COLO829 (cell line): ENCODE measurements at regions not wholly inside any gene's neighbourhood (a gene's known extent, or its start where the extent isn't known, plus 50 kb on each side); places are given as distances from the start of the nearest gene placed in this dataset.
A peak's percentile ranks its signal among the peaks of the same experiment; 100 is the strongest.

Experiments
- DNase-seq: peaks from one replicate; pipeline ENCODE4 v3.0.0; 2012; ENCODE audit warnings: low spot score

DNA sequence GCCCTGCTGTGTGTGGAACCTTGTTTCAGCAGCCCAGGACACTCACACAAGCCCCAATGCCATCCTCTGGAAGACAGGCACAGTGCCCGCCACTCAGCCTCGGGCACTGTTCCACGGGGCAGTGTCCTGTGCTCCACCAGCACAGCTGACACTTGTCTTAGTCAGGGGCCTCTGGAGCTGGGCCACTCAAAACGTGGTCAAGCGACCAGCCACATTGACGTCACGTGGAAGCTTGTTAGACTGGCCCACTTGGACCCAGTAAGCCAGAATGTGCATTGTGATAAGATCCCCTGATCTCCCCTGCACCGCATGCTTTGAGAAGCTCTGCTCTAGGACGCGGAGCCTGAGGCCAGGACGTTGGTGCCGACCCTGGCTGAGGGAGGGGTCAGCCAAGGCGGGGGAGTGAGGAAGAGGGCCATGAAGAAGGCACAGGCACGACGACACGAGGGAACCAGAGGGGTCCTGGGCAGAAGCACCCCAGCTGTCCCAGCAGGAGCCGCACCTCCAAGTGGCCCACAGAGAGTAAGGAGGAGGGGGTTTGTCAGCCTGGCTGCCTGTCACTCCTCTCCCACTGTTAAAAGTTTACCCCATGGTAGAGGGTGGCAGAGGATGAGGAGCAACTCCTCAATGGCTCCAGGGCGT lies 64.6 kb downstream of the LINC01488 start:
- DNase-seq: no peak

DNA sequence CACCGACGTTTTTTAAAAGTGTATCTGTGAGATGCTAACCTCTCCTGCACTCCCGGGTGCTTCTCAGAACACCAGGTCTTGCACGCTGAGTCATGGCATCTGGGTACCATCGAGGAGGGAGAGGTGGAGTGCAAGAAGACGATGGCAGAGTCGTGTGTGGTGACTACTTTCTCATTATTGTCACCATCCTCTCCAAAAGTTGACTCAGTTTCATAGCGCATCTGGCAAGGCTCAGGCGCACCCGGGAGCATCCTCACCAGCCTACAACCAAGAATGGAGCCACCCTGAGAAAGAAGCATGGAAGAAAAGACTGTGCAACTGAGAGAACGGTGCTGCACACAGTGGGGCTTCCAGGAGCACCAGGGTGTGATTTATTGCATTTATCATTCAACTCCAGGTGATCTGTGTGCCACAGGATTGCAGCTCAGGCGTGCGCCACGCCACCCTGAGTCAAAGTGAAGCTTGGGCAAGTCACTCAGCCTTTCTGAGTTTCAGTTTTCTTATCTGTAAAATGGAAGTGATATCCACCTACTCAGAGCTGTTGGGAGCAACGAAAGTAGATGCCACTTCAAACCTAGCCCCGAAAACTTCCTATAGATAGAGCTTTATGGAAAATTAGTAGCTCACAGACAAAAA lies 65.4 kb downstream of the LINC01488 start:
- no peak for DNase-seq

GRCh38 chr11:69550846-69551245 lies 69.4 kb downstream of the LINC01488 start:
- DNase-seq: no peak

GRCh38 chr11:69551963-69552362 lies 70.5 kb downstream of the LINC01488 start:
- no peak for DNase-seq

GRCh38 chr11:69552951-69553350 lies 71.5 kb downstream of the LINC01488 start:
- DNase-seq: no peak

DNA sequence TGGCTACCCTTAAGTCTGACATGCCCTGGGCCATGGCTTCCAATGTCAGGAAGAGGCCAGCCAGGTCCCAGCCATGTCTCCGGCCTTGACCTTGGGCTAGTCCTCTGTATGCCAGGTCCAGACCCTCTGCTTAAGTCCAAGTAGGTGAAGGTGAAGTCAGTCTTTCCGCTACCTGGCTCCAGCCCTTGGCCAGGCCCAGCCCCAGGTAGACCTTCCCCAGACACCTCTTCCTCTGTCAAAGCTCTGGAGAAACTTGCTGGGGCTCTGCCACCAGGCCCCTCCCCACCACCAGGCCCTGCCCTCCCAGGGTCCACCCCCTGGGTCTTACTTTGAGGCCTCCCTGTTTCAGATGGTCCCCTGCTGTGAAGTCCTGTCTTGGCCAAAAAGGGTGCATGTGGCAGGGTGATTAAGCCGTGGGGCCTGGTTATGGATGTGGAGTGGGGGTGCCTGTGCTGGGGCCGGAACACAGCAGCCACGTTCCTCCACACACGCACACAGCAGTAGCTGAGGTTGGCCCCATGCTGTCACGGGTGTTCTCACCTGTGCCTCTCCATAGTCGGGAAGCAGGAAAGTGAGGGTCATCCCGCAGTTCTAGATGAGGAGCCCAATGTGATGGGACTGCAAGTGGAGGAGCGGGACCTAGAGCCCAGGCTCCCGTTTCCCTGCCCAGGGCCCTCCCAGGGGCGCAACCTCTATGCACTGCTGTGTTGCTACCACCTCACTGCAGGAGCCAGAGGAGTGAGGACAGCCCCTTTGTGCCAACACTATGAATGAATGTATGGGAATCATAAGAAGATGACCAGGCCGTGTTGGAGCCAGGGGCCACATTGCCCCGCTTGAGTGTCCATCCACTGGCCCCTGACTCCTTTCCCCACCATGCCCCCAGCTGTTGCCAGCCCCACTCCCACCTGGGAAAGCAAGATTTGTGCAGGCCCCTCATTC lies 72.2 kb downstream of the LINC01488 start:
- no peak for DNase-seq

DNA sequence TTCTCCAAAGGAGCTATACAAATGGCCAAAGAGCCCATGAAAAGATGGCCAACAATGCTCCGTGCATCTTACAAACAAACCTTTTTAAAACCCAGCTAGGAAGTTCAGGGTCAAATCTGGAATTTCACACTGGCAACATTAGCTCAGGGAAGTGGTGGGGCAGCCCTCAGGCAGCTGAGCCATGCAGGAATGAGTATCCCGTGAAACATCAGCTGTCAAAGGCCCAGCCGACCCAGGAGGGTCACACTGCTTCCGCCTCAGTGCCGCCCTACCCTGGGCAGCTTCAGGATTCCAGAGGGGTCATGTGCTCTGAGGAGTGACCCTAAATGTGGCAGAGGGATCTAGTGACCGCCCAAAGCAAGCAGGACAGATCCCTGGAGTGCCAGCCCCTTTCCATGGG lies 73.4 kb downstream of the LINC01488 start:
- no peak for DNase-seq

DNA sequence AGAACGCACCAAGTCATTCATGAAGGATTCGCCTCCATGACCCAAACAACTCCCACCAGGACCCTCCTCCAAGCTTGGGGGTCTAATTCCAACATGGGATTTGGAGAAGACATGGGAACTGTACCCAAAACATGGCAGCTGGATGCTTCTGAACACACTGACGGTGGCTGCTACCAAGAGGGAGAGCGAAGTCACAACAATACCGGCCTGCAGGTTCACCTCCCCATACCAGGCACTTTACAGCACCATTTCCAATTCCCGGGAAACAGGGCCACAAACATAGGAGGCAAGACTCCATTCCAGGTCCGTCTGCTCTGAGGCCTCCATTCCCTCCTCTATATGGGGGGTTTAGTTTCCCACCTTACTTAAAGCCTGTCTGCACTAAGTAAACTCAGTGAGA lies 75.8 kb downstream of the LINC01488 start:
- DNase-seq: no peak

- no peak for DNase-seq
Measured at GRCh38 chr11:69558519-69558941, 77.1 kb downstream of the LINC01488 start.

GRCh38 chr11:69559181-69559580 lies 77.7 kb downstream of the LINC01488 start:
- no peak for DNase-seq

- DNase-seq: no peak
Measured at GRCh38 chr11:69560141-69560790, 78.8 kb downstream of the LINC01488 start.

- no peak for DNase-seq
Measured at GRCh38 chr11:69562302-69562701, 78.7 kb upstream of the CCND1 start.

DNA sequence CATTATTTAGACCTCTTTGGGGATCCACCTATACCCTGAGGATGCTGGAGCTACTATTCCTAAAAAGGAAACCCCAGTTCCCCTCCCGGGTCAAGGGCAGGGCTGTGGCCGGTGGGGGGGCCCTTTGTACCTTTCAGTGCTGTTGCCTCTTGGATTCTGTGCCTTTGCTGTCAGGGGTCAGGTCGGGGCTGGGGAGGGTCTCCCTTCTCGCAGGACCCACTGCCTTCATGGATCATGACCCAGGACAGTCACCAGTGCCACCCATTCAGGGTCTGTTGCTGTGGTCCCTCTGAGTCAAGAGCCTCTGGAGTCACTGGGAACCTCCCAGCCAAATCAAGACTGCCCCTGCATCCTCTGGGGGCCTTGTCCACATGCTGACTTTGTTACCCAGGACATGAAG lies 78.1 kb upstream of the CCND1 start:
- no peak for DNase-seq

DNA sequence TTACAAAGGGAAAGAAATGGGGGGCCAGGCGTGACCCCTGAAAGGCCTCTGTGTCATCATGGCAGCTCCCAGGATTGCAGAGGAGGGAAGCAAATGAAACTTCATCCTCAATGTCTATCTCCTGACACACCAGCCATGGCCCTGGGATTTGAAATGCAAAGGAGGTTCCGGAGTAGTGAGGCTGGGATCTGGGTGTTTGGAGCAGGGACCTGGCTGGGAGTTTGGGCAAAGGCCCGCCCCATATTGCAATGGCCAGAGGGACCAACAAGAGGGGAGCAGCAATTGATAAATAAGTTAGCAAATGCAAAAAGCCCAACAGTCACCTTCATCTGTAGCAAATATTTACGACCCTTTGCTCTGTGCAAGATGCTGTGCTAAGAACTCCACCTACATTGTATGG lies 77.7 kb upstream of the CCND1 start:
- no peak for DNase-seq

- no peak for DNase-seq
Measured at GRCh38 chr11:69563946-69564775, 76.8 kb upstream of the CCND1 start.

DNA sequence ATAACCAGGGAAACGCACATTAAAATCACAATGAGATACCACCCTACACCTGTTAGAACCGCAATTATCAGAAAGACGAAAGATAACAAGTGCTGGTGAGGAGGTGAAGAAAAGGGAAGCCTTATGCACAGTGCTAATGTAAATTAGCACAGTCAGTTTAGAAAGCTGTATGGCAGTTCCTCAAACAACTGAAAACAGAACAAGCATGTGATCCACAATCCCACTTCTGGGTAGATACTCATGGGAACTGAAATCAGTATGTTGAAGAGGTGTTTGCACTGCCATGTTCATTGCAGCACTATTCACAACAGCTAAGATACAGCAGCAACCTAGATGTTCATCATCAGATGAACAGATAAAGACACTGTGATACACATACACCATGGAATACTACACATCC lies 75.0 kb upstream of the CCND1 start:
- DNase-seq: no peak

GRCh38 chr11:69567951-69568808 lies 72.8 kb upstream of the CCND1 start:
- DNase-seq: peak; percentile 73

DNA sequence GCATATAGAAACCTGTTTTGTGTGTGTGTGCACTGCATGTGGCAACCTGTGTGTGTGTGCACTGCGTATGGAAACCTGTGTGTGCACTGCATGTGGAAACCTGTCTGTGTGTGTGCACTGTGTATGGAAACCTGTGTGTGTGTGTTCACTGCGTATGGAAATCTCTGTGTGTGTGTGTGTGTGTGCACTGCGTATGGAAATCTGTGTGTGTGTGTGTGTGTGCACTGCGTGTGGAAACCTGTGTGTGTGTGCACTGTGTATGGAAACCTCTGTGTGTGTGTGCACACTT lies 72.2 kb upstream of the CCND1 start:
- DNase-seq: no peak

DNA sequence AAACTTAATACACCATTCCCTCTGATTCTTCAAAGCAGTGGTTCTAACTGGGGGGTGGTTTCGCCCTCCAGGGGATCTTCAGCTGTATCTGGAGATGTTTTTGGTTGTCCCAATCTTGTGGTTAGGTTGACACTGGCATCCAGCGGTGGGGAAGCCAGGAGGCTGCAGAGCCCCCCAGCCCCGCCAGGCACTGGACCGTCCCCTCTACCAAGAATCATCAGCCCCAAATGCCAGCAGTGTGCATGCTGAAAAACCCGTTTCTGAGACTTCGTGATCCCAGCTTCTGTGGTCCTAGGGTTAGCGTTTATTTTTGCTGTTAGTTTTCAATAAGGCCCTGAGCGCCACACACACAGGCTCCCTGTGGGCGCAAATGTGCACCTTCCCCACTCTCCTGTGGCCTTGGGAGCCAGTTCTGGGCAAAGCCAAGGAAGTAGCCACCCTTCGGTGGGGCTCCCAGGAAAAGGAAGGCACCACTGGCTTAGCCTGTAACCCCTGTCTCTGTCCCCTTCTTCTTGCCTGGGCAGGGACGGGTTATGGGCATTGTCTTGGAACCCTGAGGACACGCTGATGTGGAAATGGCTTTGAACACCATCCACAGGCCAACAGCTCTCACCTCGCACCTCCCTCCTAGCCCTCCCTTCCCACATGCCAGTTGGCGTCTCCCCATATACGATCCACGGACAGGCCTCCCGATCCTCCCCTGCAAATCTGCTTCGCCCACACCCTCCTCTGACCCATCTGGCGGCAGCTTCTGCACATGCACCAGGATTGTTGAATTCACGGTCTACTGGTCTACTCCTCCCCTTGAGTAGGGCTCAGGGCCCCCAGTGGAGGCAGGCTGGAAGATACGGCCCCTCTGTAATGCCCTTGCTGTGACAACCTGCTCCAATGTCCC lies 71.4 kb upstream of the CCND1 start:
- DNase-seq: no peak
